Hepatocyte (in vitro differentiated cells): ENCODE measurements at regions not wholly inside any gene's neighbourhood (a gene's known extent, or its start where the extent isn't known, plus 50 kb on each side); places are given as distances from the start of the nearest gene placed in this dataset.

ENCODE experiments used
- EZH2 ChIP-seq: fragments of 200-600 bp; sonication (generic); IDR thresholded peaks from 2 replicates; pipeline ENCODE4 v1.6.1; 2016; ENCODE audit warnings: antibody characterized with exemption, mild to moderate bottlenecking, borderline replicate concordance
- EZH2phosphoT487 ChIP-seq: fragments of 200-600 bp; sonication (generic); IDR thresholded peaks from one replicate; pipeline ENCODE4 v1.6.1; 2018; ENCODE audit warnings: antibody characterized with exemption, mild to moderate bottlenecking, low read depth, moderate library complexity; ENCODE audit not compliant: unreplicated experiment, severe bottlenecking
- TF ChIP-seq, protein P1 (sequence below): fragments of 200-600 bp; sonication (generic); IDR thresholded peaks from 2 replicates; pipeline ENCODE4 v1.5.1; 2016; ENCODE audit warnings: antibody characterized with exemption, mild to moderate bottlenecking; ENCODE audit not compliant: poor library complexity

DNA sequence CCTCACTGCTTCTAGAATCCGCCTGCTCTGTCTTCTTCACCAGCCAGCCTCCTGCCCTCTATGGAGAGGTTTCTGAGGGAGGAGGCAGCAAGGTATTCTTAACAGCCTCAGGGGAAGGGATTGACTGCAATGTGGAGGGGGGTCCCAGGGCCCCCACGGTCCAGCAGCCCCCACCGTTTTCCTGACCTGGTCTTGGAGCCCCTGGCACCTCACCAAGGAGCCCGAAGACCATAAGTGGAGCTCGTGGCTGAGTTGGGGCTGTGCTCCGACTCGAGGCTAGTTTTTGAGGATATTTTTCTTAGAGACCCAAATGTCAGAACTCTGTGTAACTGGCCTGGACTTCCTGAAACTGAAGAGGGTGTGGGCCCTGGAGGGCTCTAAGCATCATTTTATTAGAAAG, 590.0 kb downstream of the BRD1 start:
- TF ChIP-seq, protein P1, sequence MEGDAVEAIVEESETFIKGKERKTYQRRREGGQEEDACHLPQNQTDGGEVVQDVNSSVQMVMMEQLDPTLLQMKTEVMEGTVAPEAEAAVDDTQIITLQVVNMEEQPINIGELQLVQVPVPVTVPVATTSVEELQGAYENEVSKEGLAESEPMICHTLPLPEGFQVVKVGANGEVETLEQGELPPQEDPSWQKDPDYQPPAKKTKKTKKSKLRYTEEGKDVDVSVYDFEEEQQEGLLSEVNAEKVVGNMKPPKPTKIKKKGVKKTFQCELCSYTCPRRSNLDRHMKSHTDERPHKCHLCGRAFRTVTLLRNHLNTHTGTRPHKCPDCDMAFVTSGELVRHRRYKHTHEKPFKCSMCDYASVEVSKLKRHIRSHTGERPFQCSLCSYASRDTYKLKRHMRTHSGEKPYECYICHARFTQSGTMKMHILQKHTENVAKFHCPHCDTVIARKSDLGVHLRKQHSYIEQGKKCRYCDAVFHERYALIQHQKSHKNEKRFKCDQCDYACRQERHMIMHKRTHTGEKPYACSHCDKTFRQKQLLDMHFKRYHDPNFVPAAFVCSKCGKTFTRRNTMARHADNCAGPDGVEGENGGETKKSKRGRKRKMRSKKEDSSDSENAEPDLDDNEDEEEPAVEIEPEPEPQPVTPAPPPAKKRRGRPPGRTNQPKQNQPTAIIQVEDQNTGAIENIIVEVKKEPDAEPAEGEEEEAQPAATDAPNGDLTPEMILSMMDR = no peak
- TF ChIP-seq EZH2phosphoT487 = no peak
- no peak for TF ChIP-seq EZH2
